HEK293 (cell line): ENCODE measurements at regions not wholly inside any gene's neighbourhood (a gene's known extent, or its start where the extent isn't known, plus 50 kb on each side); places are given as distances from the start of the nearest gene placed in this dataset.

ENCODE experiments used
- CTCF ChIA-PET: fragments of 350-600 bp; formaldehyde crosslinking; extraction: SDS; loops from one replicate; lab custom pipeline; 2021; ENCODE audit warnings: antibody characterized with exemption; lab: Yijun Ruan, JAX
- POLR2A ChIA-PET: fragments of 300-600 bp; formaldehyde crosslinking; extraction: SDS; loops from one replicate; lab custom pipeline; 2020; ENCODE audit warnings: antibody characterized with exemption, inconsistent platforms; lab: Yijun Ruan, JAX
- H3K27ac ChIP-seq: fragments of 200-500 bp; sonication (Bioruptor generic); 2 replicates; pipeline ENCODE4 v1.5.1; 2014; ENCODE audit warnings: low read depth, low read length, control low read depth, inconsistent platforms; ENCODE audit errors: extremely low read depth
- H3K36me3 ChIP-seq, 2 experiments: fragments of 200-500 bp in 1 of 2; sonication (Bioruptor generic) in 1 of 2; 1 replicate in 1 of 2; 2 replicates in 1 of 2; pipeline ENCODE4 v1.5.1; 2014 to 2017; ENCODE audit warnings: inconsistent platforms in 2 of 2, low read length in 2 of 2; ENCODE audit not compliant: control insufficient read depth in 2 of 2, insufficient read depth in 1 of 2
- H3K4me1 ChIP-seq: fragments of 200-500 bp; sonication (Bioruptor generic); 2 replicates; pipeline ENCODE4 v1.5.1; 2014; ENCODE audit warnings: mild to moderate bottlenecking, low read length, inconsistent platforms; ENCODE audit not compliant: control insufficient read depth, insufficient read depth
- H3K4me3 ChIP-seq: 2 replicates; pipeline ENCODE4 v1.5.1; 2011; ENCODE audit warnings: low read depth, mild to moderate bottlenecking, control low read depth, low read length, moderate library complexity
- H3K9me3 ChIP-seq: fragments of 200-500 bp; sonication (Bioruptor generic); 2 replicates; pipeline ENCODE4 v1.5.1; 2014; ENCODE audit warnings: low read depth, low read length, inconsistent platforms; ENCODE audit not compliant: control insufficient read depth, insufficient read depth
- BCL6B ChIP-seq: fragments of 450-650 bp; formaldehyde crosslinking; IDR thresholded peaks from 2 replicates; pipeline ENCODE4 v1.5.1; 2017; ENCODE audit warnings: missing biosample characterization, missing genetic modification characterization
- EGR2 ChIP-seq: fragments of 450-650 bp; formaldehyde crosslinking; IDR thresholded peaks from 2 replicates; pipeline ENCODE4 v1.5.1; 2016; ENCODE audit warnings: low read depth, missing biosample characterization, missing genetic modification characterization
- HOXA7 ChIP-seq: sonication (generic); formaldehyde crosslinking; IDR thresholded peaks from 2 replicates; pipeline ENCODE4 v1.8.1; 2022; ENCODE audit warnings: missing genetic modification reagents, borderline replicate concordance
- KLF7 ChIP-seq: fragments of 450-650 bp; formaldehyde crosslinking; IDR thresholded peaks from 2 replicates; pipeline ENCODE4 v1.5.1; 2016; ENCODE audit warnings: missing biosample characterization, missing genetic modification characterization, borderline replicate concordance
- PRDM4 ChIP-seq: fragments of 450-650 bp; formaldehyde crosslinking; IDR thresholded peaks from 2 replicates; pipeline ENCODE4 v1.5.1; 2017; ENCODE audit warnings: missing biosample characterization, missing genetic modification characterization
- SP3 ChIP-seq: fragments of 450-650 bp; formaldehyde crosslinking; IDR thresholded peaks from 2 replicates; pipeline ENCODE4 v1.5.1; 2016; ENCODE audit warnings: missing biosample characterization, missing genetic modification characterization
- ZNF132 ChIP-seq: fragments of 450-650 bp; formaldehyde crosslinking; IDR thresholded peaks from 2 replicates; pipeline ENCODE4 v1.5.1; 2017; ENCODE audit warnings: missing biosample characterization, missing genetic modification characterization, borderline replicate concordance
- ZNF140 ChIP-seq: fragments of 450-650 bp; formaldehyde crosslinking; IDR thresholded peaks from 2 replicates; pipeline ENCODE4 v1.5.1; 2016; ENCODE audit warnings: missing biosample characterization, missing genetic modification characterization
- ZNF148 ChIP-seq: fragments of 450-650 bp; formaldehyde crosslinking; IDR thresholded peaks from 2 replicates; pipeline ENCODE4 v1.5.0; 2017; ENCODE audit warnings: missing biosample characterization, missing genetic modification characterization, borderline replicate concordance
- ZNF184 ChIP-seq: fragments of 450-650 bp; IDR thresholded peaks from 2 replicates; pipeline ENCODE4 v1.5.1; 2018; ENCODE audit warnings: missing biosample characterization, mild to moderate bottlenecking, missing genetic modification characterization
- ZNF19 ChIP-seq: fragments of 450-650 bp; formaldehyde crosslinking; IDR thresholded peaks from 2 replicates; pipeline ENCODE4; 2016; ENCODE audit warnings: missing biosample characterization, missing genetic modification characterization, low read depth
- ZNF2 ChIP-seq: fragments of 450-650 bp; formaldehyde crosslinking; IDR thresholded peaks from 2 replicates; pipeline ENCODE4 v1.5.1; 2016; ENCODE audit warnings: missing biosample characterization, missing genetic modification characterization
- ZNF202 ChIP-seq: fragments of 450-650 bp; formaldehyde crosslinking; IDR thresholded peaks from 2 replicates; pipeline ENCODE4 v1.5.1; 2016; ENCODE audit warnings: missing biosample characterization, missing genetic modification characterization, borderline replicate concordance
- ZNF223 ChIP-seq: fragments of 450-650 bp; formaldehyde crosslinking; IDR thresholded peaks from 2 replicates; pipeline ENCODE4 v1.5.1; 2016; ENCODE audit warnings: missing biosample characterization, missing genetic modification characterization
- ZNF239 ChIP-seq: fragments of 450-650 bp; formaldehyde crosslinking; IDR thresholded peaks from 2 replicates; pipeline ENCODE4 v1.5.1; 2016; ENCODE audit warnings: missing biosample characterization, missing genetic modification characterization
- ZNF26 ChIP-seq: fragments of 450-650 bp; formaldehyde crosslinking; IDR thresholded peaks from 2 replicates; pipeline ENCODE4 v1.5.1; 2016; ENCODE audit warnings: missing biosample characterization, missing genetic modification characterization
- ZNF311 ChIP-seq: fragments of 450-650 bp; formaldehyde crosslinking; IDR thresholded peaks from 2 replicates; pipeline ENCODE4 v1.5.1; 2017; ENCODE audit warnings: missing biosample characterization, missing genetic modification characterization, borderline replicate concordance
- ZNF423 ChIP-seq: fragments of 450-650 bp; formaldehyde crosslinking; IDR thresholded peaks from 2 replicates; pipeline ENCODE4 v1.5.1; 2016; ENCODE audit warnings: missing biosample characterization, missing genetic modification characterization
- ZNF426 ChIP-seq: fragments of 450-650 bp; formaldehyde crosslinking; IDR thresholded peaks from 2 replicates; pipeline ENCODE4 v1.5.1; 2017; ENCODE audit warnings: missing biosample characterization, missing genetic modification characterization, mild to moderate bottlenecking, inconsistent platforms, moderate library complexity
- ZNF654 ChIP-seq: fragments of 450-650 bp; formaldehyde crosslinking; IDR thresholded peaks from 2 replicates; pipeline ENCODE4 v1.5.1; 2016; ENCODE audit warnings: low read depth, missing biosample characterization, missing genetic modification characterization
- ZNF768 ChIP-seq: fragments of 450-650 bp; formaldehyde crosslinking; IDR thresholded peaks from 2 replicates; pipeline ENCODE4 v1.5.1; 2018; ENCODE audit warnings: missing biosample characterization, mild to moderate bottlenecking, missing genetic modification characterization
- ZSCAN18 ChIP-seq: fragments of 450-650 bp; formaldehyde crosslinking; IDR thresholded peaks from 2 replicates; pipeline ENCODE4 v1.5.1; 2016; ENCODE audit warnings: missing biosample characterization, missing genetic modification characterization

GRCh38 chr10:36597756-36598320 lies 527.6 kb upstream of the ANKRD30A start:
- Histone ChIP-seq H3K9me3 (no peaks in the 10 kb centered on the region), H3K27ac (no peak overlapping the region), H3K4me3 (no peak overlapping the region), H3K36me3 (no peaks in the 10 kb centered on the region), H3K4me1 (peaks cover 8% of the 10 kb centered on the region; the same call in 1 of the 2 replicates)
- TF ChIP-seq ZNF239 (tag by site-specific recombination) (no peak), ZNF26 (tag by site-specific recombination) (no peak), ZNF768 (tag by site-specific recombination) (no peak), ZNF654 (tag by site-specific recombination) (no peak), ZNF426 (tag by site-specific recombination) (no peak), KLF7 (no peak), PRDM4 (tag by site-specific recombination) (no peak), ZNF223 (tag by site-specific recombination) (no peak), BCL6B (tag by site-specific recombination) (no peak), ZNF140 (no peak), EGR2 (tag by site-specific recombination) (no peak), SP3 (no peak), ZNF132 (tag by site-specific recombination) (no peak), ZNF311 (no peak), ZNF202 (no peak), HOXA7 (no peak), ZNF19 (tag by site-specific recombination) (no peak)
- POLR2A ChIA-PET: no interaction called here
- CTCF ChIA-PET: no interaction called here

GRCh38 chr10:36592964-36593363 lies 532.4 kb upstream of the ANKRD30A start:
- no peaks in the 10 kb centered on the region for H3K4me1 ChIP-seq
- CTCF ChIA-PET: no interaction called here
- no peak overlapping the region for H3K4me3 ChIP-seq
- no peak overlapping the region for H3K27ac ChIP-seq
- TF ChIP-seq ZSCAN18 (no peak), ZNF148 (tag by site-specific recombination) (no peak), ZNF423 (tag by site-specific recombination) (no peak), ZNF184 (tag by site-specific recombination) (no peak), ZNF2 (tag by site-specific recombination) (no peak)
- TF ChIP-seq, all 188 proteins: peak for 0
- POLR2A ChIA-PET: interaction anchor here (0.6 kb wide), 1 partner anchor 162 kb away, joined by 3 read pairs; no protein-coding TSS in a partner anchor
- no peaks in the 10 kb centered on the region for H3K9me3 ChIP-seq
- no peaks in the 10 kb centered on the region for H3K36me3 ChIP-seq
